HCT116 (cell line): ENCODE measurements at regions not wholly inside any gene's neighbourhood (a gene's known extent, or its start where the extent isn't known, plus 50 kb on each side); places are given as distances from the start of the nearest gene placed in this dataset.

ENCODE experiments used
- EZH2 ChIP-seq: fragments of 200-600 bp; sonication (generic); IDR thresholded peaks from 2 replicates; pipeline ENCODE4 v1.6.1; 2017; ENCODE audit warnings: antibody characterized with exemption, mixed run types
- POLR2A ChIP-seq: IDR thresholded peaks from 2 replicates; pipeline ENCODE4 v1.7.0; 2011; ENCODE audit warnings: borderline replicate concordance; ENCODE audit not compliant: insufficient read depth, insufficient read length; ENCODE audit errors: extremely low read depth
- POLR2AphosphoS5 ChIP-seq: IDR thresholded peaks from 2 replicates; pipeline ENCODE4 v1.6.1; 2011; ENCODE audit warnings: mild to moderate bottlenecking, low read depth, low read length, moderate library complexity
- TCF7L2 ChIP-seq: IDR thresholded peaks from 2 replicates; pipeline ENCODE4 v1.7.0; 2011; ENCODE audit warnings: borderline replicate concordance, inconsistent platforms; ENCODE audit not compliant: insufficient read depth, insufficient read length; ENCODE audit errors: extremely low read depth
- ZFX ChIP-seq: fragments of 450-650 bp; IDR thresholded peaks from 2 replicates; pipeline ENCODE4 v1.6.1; 2017
- TF ChIP-seq, protein P1 (sequence below): IDR thresholded peaks from 2 replicates; pipeline ENCODE4 v1.6.1; 2011; ENCODE audit warnings: mild to moderate bottlenecking, low read length, moderate library complexity; ENCODE audit not compliant: insufficient replicate concordance; ENCODE audit errors: extremely low read depth
- TF ChIP-seq, protein P2 (sequence below), 3 experiments: fragments of 200-600 bp in 1 of 3; sonication (generic) in 1 of 3; IDR thresholded peaks in 2 of 3; conservative IDR thresholded peaks in 1 of 3; 2 replicates each; pipeline ENCODE4 v1.5.1; 2012 to 2017; ENCODE audit warnings: low read depth in 2 of 3, low read length in 2 of 3, antibody characterized with exemption in 1 of 3, borderline replicate concordance in 1 of 3, control low read depth in 1 of 3, mild to moderate bottlenecking in 1 of 3, mixed read lengths in 1 of 3, mixed run types in 1 of 3, moderate library complexity in 1 of 3; ENCODE audit not compliant: insufficient read depth in 1 of 3
- TF ChIP-seq, protein P3 (sequence below): IDR thresholded peaks from 2 replicates; pipeline ENCODE4 v1.6.1; 2012

DNA sequence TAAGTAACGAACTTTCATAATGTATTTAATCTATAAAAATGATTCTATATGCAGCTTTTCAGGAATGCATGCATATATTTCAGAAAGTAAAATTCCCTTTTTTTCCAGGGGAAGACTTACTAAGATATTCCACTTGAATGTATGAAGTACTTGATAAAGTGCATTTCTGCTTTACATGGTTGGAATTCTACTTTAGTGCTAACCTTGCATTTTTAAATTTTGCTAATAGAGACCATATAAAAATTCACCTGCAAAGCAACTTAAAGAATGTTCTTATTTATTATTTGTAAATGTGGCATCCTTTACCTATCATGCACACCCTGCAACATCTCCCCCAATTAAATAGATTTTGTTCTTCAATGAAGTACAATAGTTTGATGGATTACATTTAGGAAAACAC is 392.8 kb downstream of the KCNJ2 start:
- TF ChIP-seq ZFX: no peak
- TF ChIP-seq, protein P1, sequence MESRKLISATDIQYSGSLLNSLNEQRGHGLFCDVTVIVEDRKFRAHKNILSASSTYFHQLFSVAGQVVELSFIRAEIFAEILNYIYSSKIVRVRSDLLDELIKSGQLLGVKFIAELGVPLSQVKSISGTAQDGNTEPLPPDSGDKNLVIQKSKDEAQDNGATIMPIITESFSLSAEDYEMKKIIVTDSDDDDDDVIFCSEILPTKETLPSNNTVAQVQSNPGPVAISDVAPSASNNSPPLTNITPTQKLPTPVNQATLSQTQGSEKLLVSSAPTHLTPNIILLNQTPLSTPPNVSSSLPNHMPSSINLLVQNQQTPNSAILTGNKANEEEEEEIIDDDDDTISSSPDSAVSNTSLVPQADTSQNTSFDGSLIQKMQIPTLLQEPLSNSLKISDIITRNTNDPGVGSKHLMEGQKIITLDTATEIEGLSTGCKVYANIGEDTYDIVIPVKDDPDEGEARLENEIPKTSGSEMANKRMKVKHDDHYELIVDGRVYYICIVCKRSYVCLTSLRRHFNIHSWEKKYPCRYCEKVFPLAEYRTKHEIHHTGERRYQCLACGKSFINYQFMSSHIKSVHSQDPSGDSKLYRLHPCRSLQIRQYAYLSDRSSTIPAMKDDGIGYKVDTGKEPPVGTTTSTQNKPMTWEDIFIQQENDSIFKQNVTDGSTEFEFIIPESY: no peak
- TF ChIP-seq, protein P2, sequence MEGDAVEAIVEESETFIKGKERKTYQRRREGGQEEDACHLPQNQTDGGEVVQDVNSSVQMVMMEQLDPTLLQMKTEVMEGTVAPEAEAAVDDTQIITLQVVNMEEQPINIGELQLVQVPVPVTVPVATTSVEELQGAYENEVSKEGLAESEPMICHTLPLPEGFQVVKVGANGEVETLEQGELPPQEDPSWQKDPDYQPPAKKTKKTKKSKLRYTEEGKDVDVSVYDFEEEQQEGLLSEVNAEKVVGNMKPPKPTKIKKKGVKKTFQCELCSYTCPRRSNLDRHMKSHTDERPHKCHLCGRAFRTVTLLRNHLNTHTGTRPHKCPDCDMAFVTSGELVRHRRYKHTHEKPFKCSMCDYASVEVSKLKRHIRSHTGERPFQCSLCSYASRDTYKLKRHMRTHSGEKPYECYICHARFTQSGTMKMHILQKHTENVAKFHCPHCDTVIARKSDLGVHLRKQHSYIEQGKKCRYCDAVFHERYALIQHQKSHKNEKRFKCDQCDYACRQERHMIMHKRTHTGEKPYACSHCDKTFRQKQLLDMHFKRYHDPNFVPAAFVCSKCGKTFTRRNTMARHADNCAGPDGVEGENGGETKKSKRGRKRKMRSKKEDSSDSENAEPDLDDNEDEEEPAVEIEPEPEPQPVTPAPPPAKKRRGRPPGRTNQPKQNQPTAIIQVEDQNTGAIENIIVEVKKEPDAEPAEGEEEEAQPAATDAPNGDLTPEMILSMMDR (IDR thresholded peaks at IDR 0.05 in 2 of 3, conservative IDR thresholded peaks at IDR 0.05 in 1 of 3; ENCODE audit: borderline replicate concordance in 1 of 3, insufficient read depth in 1 of 3, low read depth in 2 of 3, low read length in 2 of 3): no peak
- TF ChIP-seq, protein P3, sequence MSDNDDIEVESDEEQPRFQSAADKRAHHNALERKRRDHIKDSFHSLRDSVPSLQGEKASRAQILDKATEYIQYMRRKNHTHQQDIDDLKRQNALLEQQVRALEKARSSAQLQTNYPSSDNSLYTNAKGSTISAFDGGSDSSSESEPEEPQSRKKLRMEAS: no peak
- TF ChIP-seq POLR2AphosphoS5: no peak
- TF ChIP-seq POLR2A: no peak
- no peak for TF ChIP-seq EZH2
- no peak for TF ChIP-seq TCF7L2
